PFSK-1 (cell line): ENCODE measurements at regions not wholly inside any gene's neighbourhood (a gene's known extent, or its start where the extent isn't known, plus 50 kb on each side); places are given as distances from the start of the nearest gene placed in this dataset.

Experiments used
- FOXP2 ChIP-seq: optimal IDR thresholded peaks from 2 replicates; pipeline ENCODE3; 2011; ENCODE audit warnings: borderline replicate concordance, control low read depth, inconsistent platforms; ENCODE audit not compliant: insufficient read depth; ENCODE audit errors: extremely low read length, extremely low read depth
- POLR2AphosphoS5 ChIP-seq: IDR thresholded peaks from 2 replicates; pipeline ENCODE4 v1.6.1; 2012; ENCODE audit warnings: low read depth, mild to moderate bottlenecking, control low read depth, low read length, moderate library complexity
- SIN3A ChIP-seq: IDR thresholded peaks from 2 replicates; pipeline ENCODE4 v1.6.1; 2012; ENCODE audit warnings: mild to moderate bottlenecking, low read length, moderate library complexity, borderline replicate concordance; ENCODE audit not compliant: insufficient read depth
- TAF1 ChIP-seq: IDR thresholded peaks from 2 replicates; pipeline ENCODE4 v1.6.1; 2012; ENCODE audit warnings: low read length, control low read depth, borderline replicate concordance; ENCODE audit not compliant: insufficient read depth
- TF ChIP-seq, protein P1 (sequence below), 2 experiments: IDR thresholded peaks; 2 replicates each; pipeline versions ENCODE4 v1.6.1 to v1.8.0; 2011 to 2012; ENCODE audit warnings: low read depth in 2 of 2, low read length in 2 of 2, control low read depth in 1 of 2, inconsistent platforms in 1 of 2, mild to moderate bottlenecking in 1 of 2, moderate library complexity in 1 of 2; ENCODE audit not compliant: insufficient read depth in 1 of 2

DNA sequence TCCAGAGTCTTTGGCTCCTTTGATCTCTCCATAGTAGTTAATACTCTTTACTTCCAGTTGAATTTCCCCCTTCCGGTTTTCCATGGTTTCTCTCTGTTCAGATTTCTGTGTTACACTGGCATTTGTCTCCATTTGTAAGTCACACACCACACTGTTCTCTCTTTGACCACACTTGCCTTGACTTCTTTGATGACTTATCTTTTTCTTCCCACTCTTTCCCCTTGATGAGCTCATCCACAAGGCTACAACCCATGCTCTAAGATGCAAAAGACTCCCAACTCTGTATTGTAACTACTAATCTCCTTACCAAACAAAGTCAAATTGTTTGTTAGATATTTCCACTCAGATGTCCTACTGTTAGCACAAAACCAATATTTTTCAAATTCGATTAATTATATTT, 242.7 kb upstream of the E2F7 start:
- TF ChIP-seq FOXP2 (no peak), SIN3A (no peak), TAF1 (no peak), POLR2AphosphoS5 (no peak)
- TF ChIP-seq, protein P1, sequence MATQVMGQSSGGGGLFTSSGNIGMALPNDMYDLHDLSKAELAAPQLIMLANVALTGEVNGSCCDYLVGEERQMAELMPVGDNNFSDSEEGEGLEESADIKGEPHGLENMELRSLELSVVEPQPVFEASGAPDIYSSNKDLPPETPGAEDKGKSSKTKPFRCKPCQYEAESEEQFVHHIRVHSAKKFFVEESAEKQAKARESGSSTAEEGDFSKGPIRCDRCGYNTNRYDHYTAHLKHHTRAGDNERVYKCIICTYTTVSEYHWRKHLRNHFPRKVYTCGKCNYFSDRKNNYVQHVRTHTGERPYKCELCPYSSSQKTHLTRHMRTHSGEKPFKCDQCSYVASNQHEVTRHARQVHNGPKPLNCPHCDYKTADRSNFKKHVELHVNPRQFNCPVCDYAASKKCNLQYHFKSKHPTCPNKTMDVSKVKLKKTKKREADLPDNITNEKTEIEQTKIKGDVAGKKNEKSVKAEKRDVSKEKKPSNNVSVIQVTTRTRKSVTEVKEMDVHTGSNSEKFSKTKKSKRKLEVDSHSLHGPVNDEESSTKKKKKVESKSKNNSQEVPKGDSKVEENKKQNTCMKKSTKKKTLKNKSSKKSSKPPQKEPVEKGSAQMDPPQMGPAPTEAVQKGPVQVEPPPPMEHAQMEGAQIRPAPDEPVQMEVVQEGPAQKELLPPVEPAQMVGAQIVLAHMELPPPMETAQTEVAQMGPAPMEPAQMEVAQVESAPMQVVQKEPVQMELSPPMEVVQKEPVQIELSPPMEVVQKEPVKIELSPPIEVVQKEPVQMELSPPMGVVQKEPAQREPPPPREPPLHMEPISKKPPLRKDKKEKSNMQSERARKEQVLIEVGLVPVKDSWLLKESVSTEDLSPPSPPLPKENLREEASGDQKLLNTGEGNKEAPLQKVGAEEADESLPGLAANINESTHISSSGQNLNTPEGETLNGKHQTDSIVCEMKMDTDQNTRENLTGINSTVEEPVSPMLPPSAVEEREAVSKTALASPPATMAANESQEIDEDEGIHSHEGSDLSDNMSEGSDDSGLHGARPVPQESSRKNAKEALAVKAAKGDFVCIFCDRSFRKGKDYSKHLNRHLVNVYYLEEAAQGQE (IDR thresholded peaks at IDR 0.05; ENCODE audit: insufficient read depth in 1 of 2, low read depth in 2 of 2, low read length in 2 of 2): no peak

DNA sequence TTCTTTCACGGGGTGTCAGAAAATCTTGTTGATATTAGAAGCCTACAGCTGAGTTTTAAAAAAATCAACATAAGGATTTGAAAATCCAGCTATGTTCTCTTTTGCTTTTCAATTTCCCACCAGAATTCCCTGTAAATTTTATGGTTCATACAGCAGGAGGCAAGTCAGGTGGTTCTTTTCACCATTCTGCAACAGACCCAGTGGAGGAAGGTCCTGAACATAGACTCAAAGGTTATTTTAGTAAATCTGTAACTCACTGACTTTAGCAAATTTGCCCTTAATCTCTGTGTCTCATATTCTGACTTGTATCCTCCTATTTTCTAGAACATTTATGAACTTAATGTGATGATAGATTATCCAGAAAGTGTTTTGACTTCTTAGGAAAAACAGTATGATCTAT, 235.4 kb upstream of the E2F7 start:
- TF ChIP-seq SIN3A (no peak), TAF1 (no peak), POLR2AphosphoS5 (no peak)
- TF ChIP-seq, protein P1 (IDR thresholded peaks at IDR 0.05; ENCODE audit: insufficient read depth in 1 of 2, low read depth in 2 of 2, low read length in 2 of 2): no peak

DNA sequence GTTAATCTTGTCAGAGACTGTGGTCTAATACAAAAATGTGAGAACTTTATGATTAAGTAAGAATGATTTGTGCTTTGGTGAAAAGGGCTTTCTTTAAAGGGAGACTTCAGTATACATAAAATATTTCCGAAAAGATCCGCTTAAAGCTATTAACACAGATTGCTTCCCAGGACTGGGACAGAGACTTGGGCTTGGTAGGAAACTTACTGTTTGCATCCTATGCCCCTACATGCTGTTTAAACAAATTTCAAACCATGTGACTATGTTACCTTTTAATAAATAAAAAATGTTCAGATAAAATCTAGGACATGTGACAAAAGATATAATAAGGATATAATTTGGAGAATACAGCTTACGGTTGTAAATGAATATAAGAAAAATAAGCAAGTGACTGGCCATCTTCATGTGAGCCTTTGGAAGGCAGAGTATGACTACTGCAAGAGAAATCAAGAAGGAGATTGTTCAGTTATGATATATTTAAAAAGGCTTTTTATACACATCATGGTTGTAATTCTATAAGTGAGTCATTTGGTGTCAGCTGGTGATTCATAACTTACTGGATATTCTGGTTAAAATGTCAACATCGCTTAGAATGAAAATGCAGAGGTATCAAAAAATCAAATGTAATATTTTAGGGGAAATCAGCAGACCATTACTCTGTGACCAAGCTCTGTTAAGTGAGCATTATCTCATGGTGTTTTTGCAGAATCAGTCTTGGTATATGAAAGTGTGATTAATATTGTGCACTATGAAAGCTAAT, 234.7 kb upstream of the E2F7 start:
- TF ChIP-seq FOXP2: no peak

DNA sequence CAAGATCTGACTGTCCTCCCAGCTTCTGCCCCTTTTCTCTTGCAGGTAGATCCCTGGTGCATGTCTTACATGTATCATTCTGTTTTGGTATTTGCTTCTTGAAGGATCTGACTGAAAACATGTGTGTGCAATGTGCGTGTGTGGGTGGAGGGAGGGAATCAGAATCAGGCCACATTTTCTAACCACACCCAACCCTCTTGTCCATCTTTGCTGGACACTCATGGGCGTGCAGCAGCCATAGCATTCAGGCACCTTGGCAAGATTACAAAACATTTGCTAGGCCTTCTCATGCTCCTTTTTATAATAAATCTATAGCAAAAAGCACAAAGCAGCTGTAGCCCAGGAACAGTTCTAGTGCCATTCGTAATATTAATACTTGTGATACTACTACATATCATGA, 233.6 kb upstream of the E2F7 start:
- TF ChIP-seq FOXP2 (no peak), POLR2AphosphoS5 (no peak), SIN3A (no peak), TAF1 (no peak)
- TF ChIP-seq, protein P1 (IDR thresholded peaks at IDR 0.05; ENCODE audit: insufficient read depth in 1 of 2, low read depth in 2 of 2, low read length in 2 of 2): no peak

DNA sequence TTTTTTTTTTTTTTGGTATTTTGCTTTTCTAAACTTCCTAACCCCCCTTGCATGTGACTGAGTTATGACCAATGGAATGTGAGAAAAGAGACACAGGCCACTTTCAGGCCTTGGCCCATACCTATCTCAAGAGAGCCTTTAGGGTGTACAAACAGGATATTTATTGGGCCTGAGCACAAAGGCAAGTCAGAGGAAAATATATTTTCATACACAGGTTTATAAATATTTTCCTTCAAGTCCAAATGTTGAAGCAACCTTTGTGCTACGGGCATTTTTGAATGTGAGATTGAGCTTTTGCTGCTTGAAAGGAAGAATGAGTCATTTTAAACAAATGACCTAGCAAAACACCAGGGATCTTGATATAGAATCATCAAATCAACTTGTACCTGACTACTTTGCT, 228.6 kb upstream of the E2F7 start:
- TF ChIP-seq POLR2AphosphoS5 (no peak), SIN3A (no peak), FOXP2 (no peak)
- TF ChIP-seq, protein P1 (IDR thresholded peaks at IDR 0.05; ENCODE audit: insufficient read depth in 1 of 2, low read depth in 2 of 2, low read length in 2 of 2): no peak
